ENCODE measurements at regions not wholly inside any gene's neighbourhood (a gene's known extent, or its start where the extent isn't known, plus 50 kb on each side); places are given as distances from the start of the nearest gene placed in this dataset.

GRCh38 chr16:80158766-80159165, 382.0 kb upstream of the DYNLRB2 start:
- DNase-seq: no peak
- H3K9me3 Mint-ChIP-seq: no peaks in the 10 kb centered on the region
- no peaks in the 10 kb centered on the region for H3K36me3 Mint-ChIP-seq
- no peaks in the 10 kb centered on the region for H3K4me1 Mint-ChIP-seq
- H3K27me3 Mint-ChIP-seq: peaks cover 9% of the 10 kb centered on the region
- H3K4me3 Mint-ChIP-seq: no peak overlapping the region
- no peak overlapping the region for H3K27ac Mint-ChIP-seq

- no peaks in the 10 kb centered on the region for H3K36me3 Mint-ChIP-seq
- no peak overlapping the region for H3K4me3 Mint-ChIP-seq
- peaks cover 9% of the 10 kb centered on the region for H3K27me3 Mint-ChIP-seq
- DNase-seq: no peak
- H3K27ac Mint-ChIP-seq: no peak overlapping the region
- no peaks in the 10 kb centered on the region for H3K9me3 Mint-ChIP-seq
- no peaks in the 10 kb centered on the region for H3K4me1 Mint-ChIP-seq
Measured at GRCh38 chr16:80151722-80152111, 389.1 kb upstream of the DYNLRB2 start.

- no peaks in the 10 kb centered on the region for H3K36me3 Mint-ChIP-seq
- H3K9me3 Mint-ChIP-seq: no peaks in the 10 kb centered on the region
- H3K4me3 Mint-ChIP-seq: no peak overlapping the region
- no peaks in the 10 kb centered on the region for H3K4me1 Mint-ChIP-seq
- no peak overlapping the region for H3K27ac Mint-ChIP-seq
- peaks cover 6% of the 10 kb centered on the region for H3K27me3 Mint-ChIP-seq
- DNase-seq: no peak
Measured at GRCh38 chr16:80150978-80151721, 389.6 kb upstream of the DYNLRB2 start.

- peaks cover 4% of the 10 kb centered on the region for H3K27me3 Mint-ChIP-seq
- no peak for DNase-seq
- no peak overlapping the region for H3K27ac Mint-ChIP-seq
- H3K36me3 Mint-ChIP-seq: no peaks in the 10 kb centered on the region
- H3K4me1 Mint-ChIP-seq: no peaks in the 10 kb centered on the region
- H3K4me3 Mint-ChIP-seq: no peak overlapping the region
- no peaks in the 10 kb centered on the region for H3K9me3 Mint-ChIP-seq
Measured at GRCh38 chr16:80148826-80149225, 392.0 kb upstream of the DYNLRB2 start.

GRCh38 chr16:80147026-80147655, 393.7 kb upstream of the DYNLRB2 start:
- Mint-ChIP-seq H3K9me3 (no peaks in the 10 kb centered on the region), H3K4me1 (no peaks in the 10 kb centered on the region), H3K4me3 (no peak overlapping the region)

GRCh38 chr16:80144191-80144590, 396.6 kb upstream of the DYNLRB2 start:
- Mint-ChIP-seq H3K27me3 (peaks cover 3% of the 10 kb centered on the region), H3K36me3 (no peaks in the 10 kb centered on the region), H3K4me1 (no peaks in the 10 kb centered on the region), H3K4me3 (no peak overlapping the region), H3K27ac (no peak overlapping the region), H3K9me3 (no peaks in the 10 kb centered on the region)
- DNase-seq: no peak

More at GRCh38 chr16:80147026-80147655, 393.7 kb upstream of the DYNLRB2 start:
- Mint-ChIP-seq H3K27me3 (peaks cover 3% of the 10 kb centered on the region), H3K27ac (no peak overlapping the region), H3K36me3 (no peaks in the 10 kb centered on the region)
- DNase-seq: no peak

GRCh38 chr16:80142940-80143339, 397.9 kb upstream of the DYNLRB2 start:
- no peak for DNase-seq
- Mint-ChIP-seq H3K4me1 (no peaks in the 10 kb centered on the region), H3K9me3 (no peaks in the 10 kb centered on the region), H3K4me3 (no peak overlapping the region), H3K36me3 (no peaks in the 10 kb centered on the region), H3K27me3 (no peaks in the 10 kb centered on the region), H3K27ac (no peak overlapping the region)

- H3K27ac Mint-ChIP-seq: no peak overlapping the region
- H3K36me3 Mint-ChIP-seq: no peaks in the 10 kb centered on the region
- no peaks in the 10 kb centered on the region for H3K9me3 Mint-ChIP-seq
- no peaks in the 10 kb centered on the region for H3K4me1 Mint-ChIP-seq
- DNase-seq: no peak
- no peak overlapping the region for H3K4me3 Mint-ChIP-seq
- H3K27me3 Mint-ChIP-seq: no peaks in the 10 kb centered on the region
Measured at GRCh38 chr16:80142281-80142680, 398.5 kb upstream of the DYNLRB2 start.

- H3K27me3 Mint-ChIP-seq: no peaks in the 10 kb centered on the region
- no peaks in the 10 kb centered on the region for H3K36me3 Mint-ChIP-seq
- H3K27ac Mint-ChIP-seq: no peak overlapping the region
- no peaks in the 10 kb centered on the region for H3K4me1 Mint-ChIP-seq
- no peak for DNase-seq
- H3K9me3 Mint-ChIP-seq: no peaks in the 10 kb centered on the region
- no peak overlapping the region for H3K4me3 Mint-ChIP-seq
Measured at GRCh38 chr16:80129791-80130190, 411.0 kb upstream of the DYNLRB2 start.

GRCh38 chr16:80125677-80126076, 415.1 kb upstream of the DYNLRB2 start:
- Mint-ChIP-seq H3K9me3 (no peaks in the 10 kb centered on the region), H3K4me3 (no peak overlapping the region), H3K4me1 (no peaks in the 10 kb centered on the region), H3K27ac (no peak overlapping the region), H3K36me3 (no peaks in the 10 kb centered on the region), H3K27me3 (no peaks in the 10 kb centered on the region)
- DNase-seq: no peak

GRCh38 chr16:80123189-80123588, 417.6 kb upstream of the DYNLRB2 start:
- no peak overlapping the region for H3K27ac Mint-ChIP-seq

GRCh38 chr16:80122115-80122514, 418.7 kb upstream of the DYNLRB2 start:
- H3K36me3 Mint-ChIP-seq: no peaks in the 10 kb centered on the region
- no peaks in the 10 kb centered on the region for H3K27me3 Mint-ChIP-seq
- H3K9me3 Mint-ChIP-seq: no peaks in the 10 kb centered on the region

More at GRCh38 chr16:80123189-80123588, 417.6 kb upstream of the DYNLRB2 start:
- DNase-seq: no peak
- H3K9me3 Mint-ChIP-seq: no peaks in the 10 kb centered on the region
- no peaks in the 10 kb centered on the region for H3K27me3 Mint-ChIP-seq
- H3K4me3 Mint-ChIP-seq: no peak overlapping the region
- no peaks in the 10 kb centered on the region for H3K36me3 Mint-ChIP-seq
- no peaks in the 10 kb centered on the region for H3K4me1 Mint-ChIP-seq

GRCh38 chr16:80121522-80121909, 419.3 kb upstream of the DYNLRB2 start:
- DNase-seq: no peak
- no peaks in the 10 kb centered on the region for H3K9me3 Mint-ChIP-seq
- no peaks in the 10 kb centered on the region for H3K27me3 Mint-ChIP-seq
- no peaks in the 10 kb centered on the region for H3K4me1 Mint-ChIP-seq
- H3K36me3 Mint-ChIP-seq: no peaks in the 10 kb centered on the region
- no peak overlapping the region for H3K27ac Mint-ChIP-seq
- no peak overlapping the region for H3K4me3 Mint-ChIP-seq

More at GRCh38 chr16:80122115-80122514, 418.7 kb upstream of the DYNLRB2 start:
- Mint-ChIP-seq H3K4me3 (no peak overlapping the region), H3K27ac (no peak overlapping the region), H3K4me1 (no peaks in the 10 kb centered on the region)
- no peak for DNase-seq

GRCh38 chr16:80120899-80121521, 419.8 kb upstream of the DYNLRB2 start:
- no peak overlapping the region for H3K27ac Mint-ChIP-seq
- no peaks in the 10 kb centered on the region for H3K27me3 Mint-ChIP-seq
- H3K36me3 Mint-ChIP-seq: no peaks in the 10 kb centered on the region
- no peak for DNase-seq
- H3K9me3 Mint-ChIP-seq: no peaks in the 10 kb centered on the region
- H3K4me3 Mint-ChIP-seq: no peak overlapping the region
- no peaks in the 10 kb centered on the region for H3K4me1 Mint-ChIP-seq

GRCh38 chr16:80117556-80118130, 423.1 kb upstream of the DYNLRB2 start:
- Mint-ChIP-seq H3K4me1 (no peaks in the 10 kb centered on the region), H3K27ac (no peak overlapping the region), H3K36me3 (no peaks in the 10 kb centered on the region), H3K4me3 (no peak overlapping the region), H3K27me3 (no peaks in the 10 kb centered on the region), H3K9me3 (no peaks in the 10 kb centered on the region)
- no peak for DNase-seq
